NT2/D1 (cell line): ENCODE measurements at regions not wholly inside any gene's neighbourhood (a gene's known extent, or its start where the extent isn't known, plus 50 kb on each side); places are given as distances from the start of the nearest gene placed in this dataset.
"Not testable (repeated sequence)": the region's sequence is repeated elsewhere in the genome, so short reads cannot be mapped to it uniquely, and the experiment has no call there.

Experiments
- DNase-seq: peaks from one replicate; pipeline ENCODE4 v3.0.0-alpha.2; 2011; ENCODE audit warnings: low read depth, low spot score
- H3K27me3 ChIP-seq: 2 replicates; pipeline ENCODE4 v1.6.0; 2011; ENCODE audit warnings: mild to moderate bottlenecking; ENCODE audit not compliant: insufficient read length, insufficient read depth
- H3K36me3 ChIP-seq: 2 replicates; pipeline ENCODE4 v1.6.1; 2011; ENCODE audit warnings: mild to moderate bottlenecking, low read length, mixed read lengths; ENCODE audit not compliant: insufficient read depth, insufficient read length
- H3K4me1 ChIP-seq: 2 replicates; pipeline ENCODE4 v1.5.1; 2011; ENCODE audit not compliant: insufficient read depth, insufficient read length
- H3K4me3 ChIP-seq: 2 replicates; pipeline ENCODE4 v1.5.1; 2011; ENCODE audit warnings: low read depth; ENCODE audit not compliant: insufficient read length
- H3K9ac ChIP-seq: 2 replicates; pipeline ENCODE4 v1.6.0; 2011; ENCODE audit warnings: low read depth; ENCODE audit not compliant: insufficient read length
- H3K9me3 ChIP-seq: 2 replicates; pipeline ENCODE4 v1.5.1; 2011; ENCODE audit warnings: mild to moderate bottlenecking, low read length; ENCODE audit not compliant: insufficient read depth
- SUZ12 ChIP-seq: IDR thresholded peaks from 2 replicates; pipeline ENCODE4 v1.6.1; 2011; ENCODE audit not compliant: insufficient read length, insufficient read depth; ENCODE audit errors: extremely low read depth
- YY1 ChIP-seq: IDR thresholded peaks from 2 replicates; pipeline ENCODE4 v1.6.1; 2011; ENCODE audit not compliant: insufficient read length, insufficient read depth
- ZNF274 ChIP-seq: IDR thresholded peaks from 2 replicates; pipeline ENCODE4 v1.6.1; 2011; ENCODE audit warnings: mild to moderate bottlenecking, low read depth, low read length

DNA sequence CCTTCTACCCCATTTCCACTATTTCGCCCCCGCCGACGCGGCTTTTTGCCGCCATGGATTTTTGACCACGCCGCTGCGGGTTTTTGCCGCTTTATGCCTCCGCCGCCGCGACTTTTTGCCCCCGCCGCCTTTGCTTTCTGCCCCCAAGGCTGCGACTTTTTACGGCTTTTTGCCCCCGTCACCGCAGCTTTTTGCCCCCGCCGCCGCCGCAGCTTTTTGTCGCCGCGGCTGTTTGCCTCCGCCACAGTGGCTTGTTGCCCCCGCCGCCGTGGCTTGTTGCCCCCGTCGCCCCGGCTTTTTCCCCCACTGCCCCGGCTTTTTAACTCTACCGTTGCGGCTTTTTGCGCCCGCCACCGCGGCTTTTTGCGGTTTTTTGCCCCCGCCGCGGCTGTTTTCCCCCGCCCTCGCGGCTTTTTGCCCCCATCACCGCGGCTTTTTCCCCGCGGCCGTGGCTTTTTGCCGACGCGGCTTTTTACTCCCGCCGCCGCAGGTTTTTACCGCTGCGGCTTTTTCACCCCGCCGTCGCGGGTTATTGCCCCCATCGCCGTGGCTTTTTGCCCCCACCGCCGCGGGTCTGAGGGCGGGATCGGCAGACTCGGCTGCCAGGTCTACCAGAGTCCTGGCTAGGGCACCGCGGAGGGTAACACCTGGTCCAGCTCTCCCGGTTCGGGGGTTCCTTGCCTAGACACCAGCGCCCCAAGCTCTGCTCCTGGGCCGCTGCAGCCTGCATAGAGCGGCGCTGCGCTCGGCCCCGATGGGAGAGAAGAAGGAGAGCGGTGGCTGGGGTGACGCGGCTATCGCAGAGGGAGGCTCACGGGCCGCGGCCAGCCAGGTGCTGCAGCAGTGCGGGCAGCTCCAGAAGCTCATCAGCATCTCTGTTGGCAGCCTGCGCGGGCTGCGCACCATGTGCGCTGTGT lies 562.7 kb upstream of the WSB1 start:
- DNase-seq = no peak
- no peak overlapping the region for H3K9ac ChIP-seq
- no peaks in the 10 kb centered on the region for H3K9me3 ChIP-seq
- H3K27me3 ChIP-seq = peaks cover 2% of the 10 kb centered on the region
- H3K4me3 ChIP-seq = no peak overlapping the region
- H3K36me3 ChIP-seq = no peaks in the 10 kb centered on the region
- no peaks in the 10 kb centered on the region for H3K4me1 ChIP-seq
- no peak for TF ChIP-seq SUZ12
- no peak for TF ChIP-seq ZNF274
- TF ChIP-seq YY1 = no peak

DNA sequence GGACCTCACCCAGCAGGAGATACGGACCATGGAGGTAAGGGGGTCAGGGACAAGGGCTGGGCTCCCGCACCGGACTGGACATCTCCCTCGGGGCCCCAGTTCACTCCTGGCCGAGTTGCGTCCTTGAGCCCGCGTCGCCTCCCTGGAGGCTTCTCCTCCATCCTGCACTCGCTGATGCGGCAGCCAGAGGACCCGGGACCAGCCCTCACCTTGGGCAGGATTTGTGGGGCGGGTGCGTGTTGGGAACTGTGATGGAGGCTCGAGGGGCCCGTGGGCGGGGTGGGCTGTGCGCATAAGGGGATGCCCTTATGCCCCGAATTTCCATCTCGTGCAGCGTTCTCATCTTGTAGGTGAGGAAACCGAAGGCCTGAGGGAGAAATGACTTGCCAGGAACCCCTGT lies 562.0 kb upstream of the WSB1 start:
- H3K36me3 ChIP-seq, H3K9ac ChIP-seq, H3K4me3 ChIP-seq, H3K4me1 ChIP-seq, H3K9me3 ChIP-seq, DNase-seq, H3K27me3 ChIP-seq: not testable (repeated sequence)

DNA sequence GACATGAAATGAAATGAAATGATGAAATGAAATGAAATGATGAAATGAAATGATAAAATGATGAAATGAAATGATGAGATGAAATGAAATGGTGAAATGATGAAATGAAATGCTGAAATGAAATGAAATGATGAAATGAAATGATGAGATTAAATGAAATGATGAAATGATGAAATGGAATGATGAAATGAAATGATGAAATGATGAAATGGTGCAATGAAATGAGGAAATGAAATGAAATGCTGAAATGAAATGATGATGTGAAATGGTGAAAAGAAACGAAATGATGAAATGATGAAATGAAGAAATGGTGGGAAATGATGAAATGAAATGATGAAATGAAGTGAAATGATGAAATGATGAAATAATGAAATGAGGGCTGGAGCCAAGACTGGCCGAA lies 559.1 kb upstream of the WSB1 start:
- not testable (repeated sequence) for H3K4me3 ChIP-seq, DNase-seq, H3K9me3 ChIP-seq, H3K4me1 ChIP-seq, H3K27me3 ChIP-seq, H3K36me3 ChIP-seq, H3K9ac ChIP-seq

GRCh38 chr17:26735977-26736376 lies 557.9 kb upstream of the WSB1 start:
- not testable (repeated sequence) for H3K36me3 ChIP-seq, H3K4me1 ChIP-seq, H3K4me3 ChIP-seq, H3K27me3 ChIP-seq, DNase-seq, H3K9ac ChIP-seq, H3K9me3 ChIP-seq

DNA sequence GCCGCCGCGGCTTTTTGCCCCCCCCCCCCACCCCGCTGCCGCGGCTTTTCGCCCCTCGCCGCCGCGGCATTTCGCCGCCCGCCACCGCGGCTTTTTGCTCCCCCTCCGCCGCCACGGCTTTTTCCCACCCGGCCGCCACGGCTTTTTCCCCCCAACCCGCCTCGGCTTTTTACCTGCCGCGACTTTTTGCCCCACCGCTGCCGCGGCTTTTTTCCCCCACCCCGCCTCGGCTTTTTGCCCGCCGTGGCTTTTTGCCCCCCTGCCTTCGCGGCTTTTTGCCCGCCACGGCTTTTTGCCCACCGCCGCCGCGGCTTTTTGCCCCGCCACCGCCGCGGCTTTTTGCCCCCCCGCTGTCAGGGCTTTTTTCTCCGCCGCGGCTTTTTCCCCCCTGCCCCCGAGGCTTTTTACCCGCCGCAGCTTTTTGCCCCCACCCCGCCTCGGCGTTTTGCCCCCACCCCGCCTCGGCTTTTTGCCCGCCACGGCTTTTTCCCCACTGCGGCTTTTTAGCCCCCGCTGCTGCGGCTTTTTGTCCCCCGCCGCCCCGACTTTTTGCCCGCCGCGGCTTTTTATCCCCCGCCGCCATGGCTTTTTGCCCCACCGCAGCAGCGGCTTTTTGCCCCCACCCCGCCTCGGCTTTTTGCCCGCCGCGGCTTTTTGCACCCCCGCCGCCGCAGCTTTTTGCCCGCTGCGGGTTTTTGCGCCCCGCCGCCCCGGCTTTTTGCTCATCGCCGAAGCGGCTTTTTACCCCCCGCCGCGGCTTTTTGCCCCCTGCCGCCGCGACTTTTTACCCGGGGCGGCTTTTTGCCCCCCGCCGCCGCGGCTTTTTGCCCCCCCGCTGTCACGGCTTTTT lies 527.8 kb upstream of the WSB1 start:
- Histone ChIP-seq H3K4me3 (no peak overlapping the region), H3K4me1 (no peaks in the 10 kb centered on the region), H3K36me3 (no peaks in the 10 kb centered on the region), H3K9ac (no peak overlapping the region), H3K9me3 (no peaks in the 10 kb centered on the region), H3K27me3 (peaks cover 53% of the 10 kb centered on the region)
- TF ChIP-seq YY1 (no peak), SUZ12 (peak; percentile 25)
- no peak for DNase-seq

DNA sequence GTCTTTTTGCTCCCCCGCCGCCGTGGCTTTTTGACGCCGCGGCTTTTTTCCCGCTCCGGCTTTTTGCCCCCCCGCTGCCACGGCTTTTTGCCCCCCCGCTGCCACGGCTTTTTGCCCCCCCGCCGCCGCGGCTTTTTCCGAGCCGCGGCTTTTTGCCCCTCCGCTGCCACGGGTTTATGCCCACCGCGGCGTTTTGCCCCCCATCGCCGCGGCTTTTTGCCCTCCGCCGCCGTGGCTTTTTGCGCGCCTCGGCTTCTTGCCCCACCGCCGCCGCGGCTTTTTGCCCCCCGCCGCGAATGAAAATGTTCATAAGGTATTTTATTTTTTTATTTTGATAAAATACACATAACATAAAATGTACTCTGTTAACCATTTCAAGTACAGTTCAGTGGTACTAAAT lies 527.2 kb upstream of the WSB1 start:
- Histone ChIP-seq H3K9me3 (no peaks in the 10 kb centered on the region), H3K36me3 (no peaks in the 10 kb centered on the region), H3K27me3 (peaks cover 57% of the 10 kb centered on the region), H3K4me3 (no peak overlapping the region), H3K4me1 (no peaks in the 10 kb centered on the region), H3K9ac (no peak overlapping the region)
- TF ChIP-seq YY1 = no peak
- no peak for TF ChIP-seq SUZ12
- no peak for TF ChIP-seq ZNF274
- no peak for DNase-seq

- Histone ChIP-seq H3K9me3 (no peaks in the 10 kb centered on the region), H3K4me1 (no peaks in the 10 kb centered on the region)
- TF ChIP-seq SUZ12 = peak; percentile 33
- TF ChIP-seq YY1 = no peak
- TF ChIP-seq ZNF274 = no peak
Observed at GRCh38 chr17:26773189-26774188, 520.4 kb upstream of the WSB1 start.

More at GRCh38 chr17:26773189-26774188, 520.4 kb upstream of the WSB1 start:
- Histone ChIP-seq H3K4me3 (peak overlapping the region; percentile 4), H3K9ac (no peak overlapping the region), H3K27me3 (peaks cover 60% of the 10 kb centered on the region), H3K36me3 (no peaks in the 10 kb centered on the region)
- no peak for DNase-seq
